MG63 (cell line): ENCODE measurements at regions not wholly inside any gene's neighbourhood (a gene's known extent, or its start where the extent isn't known, plus 50 kb on each side); places are given as distances from the start of the nearest gene placed in this dataset.

Source experiments
- DNase-seq: peaks from one replicate; pipeline ENCODE4 v3.0.0-alpha.2; 2020
- H3K27me3 ChIP-seq: fragments of 250-450 bp; sonication (Bioruptor Pico); 2 replicates; pipeline ENCODE4 v1.5.1; 2020; ENCODE audit warnings: mild to moderate bottlenecking, moderate library complexity
- H3K36me3 ChIP-seq: fragments of 250-450 bp; sonication (Bioruptor Pico); 2 replicates; pipeline ENCODE4 v1.5.1; 2020; ENCODE audit warnings: mild to moderate bottlenecking, moderate library complexity
- H3K4me3 ChIP-seq: fragments of 250-450 bp; sonication (Bioruptor Pico); 2 replicates; pipeline ENCODE4 v1.5.1; 2020; ENCODE audit warnings: mild to moderate bottlenecking, moderate library complexity
- H3K9me3 ChIP-seq: fragments of 250-450 bp; sonication (Bioruptor Pico); 2 replicates; pipeline ENCODE4 v1.5.1; 2020; ENCODE audit warnings: mild to moderate bottlenecking, moderate library complexity

DNA sequence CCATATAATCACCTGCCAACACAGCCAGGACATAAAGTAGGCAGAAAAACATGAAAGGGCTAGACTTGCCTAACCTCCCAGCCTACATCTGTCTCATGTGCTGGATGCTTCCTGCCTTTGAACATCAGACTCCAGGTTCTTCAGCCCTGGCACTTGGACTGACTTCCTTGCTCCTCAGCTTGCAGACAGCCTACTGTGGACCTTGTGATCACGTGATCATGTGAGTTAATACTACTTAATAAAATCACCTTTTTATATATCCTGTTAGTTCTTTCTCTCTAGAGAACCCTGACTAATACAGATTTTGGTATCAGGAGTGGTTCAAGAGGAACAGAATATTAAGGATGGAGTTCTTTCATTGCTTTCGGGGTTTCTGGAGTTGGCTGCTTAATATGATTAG, 2867.6 kb downstream of the PCDH9 start:
- H3K27me3 ChIP-seq: no peaks in the 10 kb centered on the region
- no peak for DNase-seq

DNA sequence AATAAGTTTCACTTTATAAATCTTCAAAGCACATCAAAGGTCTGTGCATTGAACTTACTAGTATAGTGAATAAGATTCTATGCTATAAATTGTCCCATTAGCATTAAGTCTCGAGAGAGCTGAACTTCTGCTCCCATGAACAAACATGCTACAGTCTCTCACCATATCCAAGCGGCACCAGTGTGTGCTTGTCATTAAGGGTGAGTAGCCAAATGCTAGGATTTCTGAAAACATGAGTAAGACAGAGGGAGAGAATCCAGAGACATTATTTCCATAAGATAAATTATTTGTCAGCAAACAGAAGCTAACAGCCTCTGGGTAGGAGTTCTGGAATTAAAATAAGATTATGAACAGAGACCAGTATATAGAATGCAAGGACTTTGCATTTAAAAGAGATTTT, 2882.5 kb downstream of the PCDH9 start:
- Histone ChIP-seq H3K4me3 (no peak overlapping the region), H3K36me3 (no peaks in the 10 kb centered on the region), H3K27me3 (no peaks in the 10 kb centered on the region), H3K9me3 (no peaks in the 10 kb centered on the region)
- DNase-seq: peak; percentile 18

More for the DNA sequence above, 2867.6 kb downstream of the PCDH9 start:
- Histone ChIP-seq H3K36me3 (no peaks in the 10 kb centered on the region), H3K4me3 (no peak overlapping the region), H3K9me3 (no peaks in the 10 kb centered on the region)

DNA sequence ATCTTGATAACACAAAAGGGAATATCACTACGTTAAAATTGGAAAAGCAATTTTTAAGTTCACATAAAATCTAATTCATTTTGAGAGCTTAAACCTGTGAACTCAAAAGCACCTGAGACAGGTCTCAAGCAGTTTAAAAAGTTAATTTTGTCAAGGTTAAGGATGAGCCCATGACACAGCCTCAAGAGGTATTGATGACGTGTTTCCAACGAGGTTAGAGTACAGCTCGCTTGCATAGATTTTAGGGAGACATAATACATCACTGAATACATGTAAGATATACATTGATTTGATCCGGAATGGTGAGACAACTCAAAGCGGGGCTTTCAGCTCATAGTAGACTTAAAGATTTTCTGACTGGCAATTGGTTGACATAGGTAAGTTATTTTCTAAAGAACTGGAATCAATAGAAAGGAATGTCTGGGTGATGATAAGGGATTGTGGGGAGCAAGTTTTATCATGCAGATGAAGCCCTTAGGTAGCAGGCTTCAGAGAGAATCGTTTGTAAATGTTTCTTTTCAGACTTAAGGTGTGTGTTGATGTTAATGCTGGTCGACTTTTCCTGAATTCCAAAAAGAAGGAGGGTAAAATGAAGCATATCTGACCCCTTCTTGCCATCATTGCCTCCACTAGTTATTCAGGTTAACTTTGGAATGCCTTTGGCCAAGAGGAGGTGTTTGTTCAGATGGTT, 2890.6 kb downstream of the PCDH9 start:
- Histone ChIP-seq H3K4me3 (no peak overlapping the region), H3K36me3 (no peaks in the 10 kb centered on the region), H3K9me3 (no peaks in the 10 kb centered on the region), H3K27me3 (no peaks in the 10 kb centered on the region)
- no peak for DNase-seq

DNA sequence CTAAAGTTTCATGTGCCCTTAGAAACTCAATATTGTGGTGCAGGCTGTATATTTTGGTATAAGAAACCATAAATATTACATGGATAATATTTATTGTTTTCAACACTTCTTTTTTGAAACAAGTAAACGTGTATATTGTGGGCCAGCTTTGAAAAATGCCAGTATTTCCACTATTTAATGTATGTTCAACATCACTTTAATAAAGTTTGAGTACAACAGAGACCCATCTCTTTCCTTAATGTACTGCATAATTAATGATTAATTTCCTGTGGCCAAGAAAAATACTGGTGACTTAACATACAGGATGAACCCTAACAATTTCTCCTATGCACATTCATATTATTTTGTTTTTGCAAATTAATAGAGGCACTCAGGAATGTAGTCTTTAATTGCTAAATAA, 2891.5 kb downstream of the PCDH9 start:
- no peak for DNase-seq
- H3K4me3 ChIP-seq: no peak overlapping the region
- no peaks in the 10 kb centered on the region for H3K27me3 ChIP-seq
- no peaks in the 10 kb centered on the region for H3K9me3 ChIP-seq
- no peaks in the 10 kb centered on the region for H3K36me3 ChIP-seq

DNA sequence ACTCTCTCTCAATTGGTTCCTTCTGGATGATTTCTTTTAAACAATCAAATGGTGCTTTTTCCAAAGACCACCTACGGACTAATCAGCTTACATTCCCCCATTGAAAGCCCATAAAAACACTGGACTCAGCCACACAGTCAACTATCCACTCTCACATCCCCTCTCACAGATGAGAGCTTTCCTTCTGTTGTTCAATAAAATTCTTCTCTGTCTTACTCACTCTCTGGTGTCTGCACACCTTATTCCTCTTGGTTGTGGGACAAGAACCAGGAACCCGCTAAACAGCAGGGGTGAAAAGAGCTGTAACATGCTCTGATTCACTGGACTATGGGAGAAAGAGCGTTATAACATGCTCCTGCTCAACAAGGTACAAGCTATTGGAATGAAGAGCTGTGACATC, 2896.2 kb downstream of the PCDH9 start:
- Histone ChIP-seq H3K9me3 (no peaks in the 10 kb centered on the region), H3K36me3 (no peaks in the 10 kb centered on the region)
- DNase-seq: no peak

DNA sequence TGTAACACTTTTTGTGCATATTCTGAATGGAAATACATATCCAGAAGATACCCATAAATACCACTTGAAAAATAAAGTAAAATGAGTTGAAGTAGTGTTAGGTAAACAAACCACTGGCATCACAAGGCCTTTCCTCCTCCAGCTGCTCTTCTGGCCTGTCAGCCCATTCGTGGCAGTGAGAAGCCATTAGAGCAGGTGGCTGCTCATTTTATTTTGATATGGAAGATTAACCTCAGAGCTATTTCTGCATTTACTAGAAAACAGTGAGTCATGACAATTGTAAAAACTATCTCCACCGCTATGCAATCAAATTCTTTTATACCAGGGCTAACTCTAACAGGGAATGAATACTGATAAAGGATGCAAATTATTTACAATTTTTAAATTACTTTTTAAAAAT, 2898.1 kb downstream of the PCDH9 start:
- no peak for DNase-seq
- H3K4me3 ChIP-seq: no peak overlapping the region
- no peaks in the 10 kb centered on the region for H3K36me3 ChIP-seq

More for the DNA sequence above, 2896.2 kb downstream of the PCDH9 start:
- Histone ChIP-seq H3K4me3 (no peak overlapping the region), H3K27me3 (no peaks in the 10 kb centered on the region)

DNA sequence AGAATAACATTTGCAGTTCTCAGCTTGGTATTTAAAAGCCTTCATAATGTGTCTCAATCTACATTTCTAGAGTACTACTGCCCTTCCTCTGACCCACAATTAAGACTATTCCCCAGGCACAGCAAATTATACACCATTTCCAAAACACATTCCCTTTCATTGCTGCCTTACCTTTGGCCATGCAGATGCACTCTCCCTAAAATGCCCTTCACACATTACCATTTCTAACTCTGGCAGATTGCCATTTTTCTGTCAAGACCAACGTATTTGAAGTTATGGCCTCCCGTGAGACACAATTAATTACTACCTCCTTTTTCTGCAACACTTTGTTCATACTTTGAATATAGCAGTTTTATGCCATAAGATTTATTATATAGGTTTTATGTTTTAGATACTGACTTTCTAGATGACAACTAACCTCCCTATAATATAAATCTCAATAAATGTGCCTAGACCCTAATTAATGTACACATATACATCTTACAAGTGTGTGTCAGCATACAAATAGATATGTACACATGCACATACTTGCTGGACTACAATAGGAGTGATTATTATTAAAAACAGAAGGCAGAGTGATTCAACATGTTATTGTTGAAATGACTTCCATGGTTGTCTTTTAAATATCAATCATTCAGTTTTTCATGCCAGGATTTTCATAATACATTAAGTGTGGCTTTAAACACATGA, 2902.5 kb downstream of the PCDH9 start:
- Histone ChIP-seq H3K4me3 (no peak overlapping the region), H3K9me3 (no peaks in the 10 kb centered on the region), H3K27me3 (no peaks in the 10 kb centered on the region), H3K36me3 (no peaks in the 10 kb centered on the region)
- DNase-seq: no peak

More for the DNA sequence above, 2898.1 kb downstream of the PCDH9 start:
- H3K27me3 ChIP-seq: no peaks in the 10 kb centered on the region
- no peaks in the 10 kb centered on the region for H3K9me3 ChIP-seq

DNA sequence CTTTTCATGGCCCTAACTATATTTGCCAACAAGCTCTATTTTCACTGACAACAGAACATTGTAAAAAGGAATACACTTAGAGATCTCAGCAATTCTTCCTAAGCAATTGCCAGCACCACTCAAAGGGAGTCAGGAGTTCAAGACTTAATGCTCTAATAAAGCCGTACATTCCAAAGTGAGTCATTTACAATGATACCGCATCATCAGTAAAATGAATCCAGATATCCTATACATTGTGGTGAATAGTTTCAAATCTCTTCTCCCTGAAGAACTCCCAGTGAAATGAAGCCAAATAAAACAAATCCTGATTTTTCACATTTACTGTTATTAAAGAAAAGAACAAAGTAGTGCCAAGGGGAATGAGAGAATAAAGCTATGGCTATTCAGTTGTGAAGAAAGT, 2898.7 kb upstream of the PCDH20 start:
- H3K9me3 ChIP-seq: peaks cover 9% of the 10 kb centered on the region
- peak; percentile 27 for DNase-seq

DNA sequence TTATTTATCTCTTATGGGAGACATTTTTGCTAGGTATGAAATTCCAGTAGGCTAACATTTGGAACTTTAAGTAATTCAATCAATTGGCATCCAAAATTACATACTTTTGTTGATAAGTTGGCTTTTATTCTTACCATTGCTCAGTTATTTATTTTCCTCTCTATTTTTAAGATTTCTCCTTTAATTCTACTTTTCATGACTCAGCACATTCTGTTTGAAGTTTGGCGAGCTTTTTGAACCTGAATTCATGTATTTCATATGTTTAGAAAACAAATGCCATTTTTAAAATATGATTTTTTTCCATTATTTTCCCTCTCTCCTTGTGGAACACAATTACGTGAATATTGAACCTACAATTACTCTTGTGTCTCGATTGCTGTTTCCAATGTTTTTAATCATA, 2896.3 kb upstream of the PCDH20 start:
- Histone ChIP-seq H3K9me3 (peaks cover 9% of the 10 kb centered on the region), H3K27me3 (no peaks in the 10 kb centered on the region), H3K36me3 (no peaks in the 10 kb centered on the region), H3K4me3 (no peak overlapping the region)
- DNase-seq: no peak

More for the DNA sequence above, 2898.7 kb upstream of the PCDH20 start:
- no peaks in the 10 kb centered on the region for H3K27me3 ChIP-seq
- H3K4me3 ChIP-seq: no peak overlapping the region
- no peaks in the 10 kb centered on the region for H3K36me3 ChIP-seq

DNA sequence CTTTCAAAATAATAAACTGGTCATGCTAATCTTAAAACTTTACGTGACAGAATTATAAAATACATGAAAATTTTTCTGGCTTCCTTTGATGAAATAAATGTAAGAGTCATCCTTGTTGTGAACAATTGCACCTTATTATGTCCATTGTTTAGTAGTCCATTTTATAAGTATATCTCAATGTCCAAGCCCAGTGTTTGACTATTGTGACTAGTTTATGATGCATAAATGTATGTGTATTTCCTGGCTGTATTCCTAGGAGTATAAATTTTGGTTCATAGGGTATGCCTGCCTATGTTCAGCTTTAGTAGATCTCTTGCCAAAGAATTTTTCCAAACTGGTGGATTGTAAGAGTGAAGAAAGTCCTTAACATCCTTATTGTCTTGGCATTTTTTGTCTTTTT, 2895.5 kb upstream of the PCDH20 start:
- Histone ChIP-seq H3K4me3 (no peak overlapping the region), H3K9me3 (peaks cover 9% of the 10 kb centered on the region), H3K27me3 (no peaks in the 10 kb centered on the region), H3K36me3 (no peaks in the 10 kb centered on the region)
- no peak for DNase-seq

DNA sequence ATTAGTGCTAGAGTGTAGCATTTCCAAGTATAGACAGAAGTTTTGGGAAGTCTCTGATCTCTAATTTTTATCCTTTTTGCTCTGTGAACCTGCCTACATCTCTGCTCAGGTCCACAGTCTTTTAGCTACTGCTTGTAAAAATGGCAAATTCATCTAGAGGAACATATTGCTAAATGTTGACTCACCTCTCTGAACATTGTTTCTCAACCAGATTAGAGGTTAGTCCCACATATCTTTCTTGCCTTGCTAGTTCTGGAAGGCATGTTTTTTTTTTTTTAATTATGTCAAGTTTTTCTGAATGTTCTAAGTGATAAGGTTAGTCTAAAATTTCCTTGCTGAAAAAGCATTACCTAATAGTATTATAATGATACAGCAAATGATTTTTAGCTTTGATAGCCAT, 2889.6 kb upstream of the PCDH20 start:
- Histone ChIP-seq H3K9me3 (no peaks in the 10 kb centered on the region), H3K36me3 (no peaks in the 10 kb centered on the region), H3K27me3 (no peaks in the 10 kb centered on the region), H3K4me3 (no peak overlapping the region)
- DNase-seq: no peak

DNA sequence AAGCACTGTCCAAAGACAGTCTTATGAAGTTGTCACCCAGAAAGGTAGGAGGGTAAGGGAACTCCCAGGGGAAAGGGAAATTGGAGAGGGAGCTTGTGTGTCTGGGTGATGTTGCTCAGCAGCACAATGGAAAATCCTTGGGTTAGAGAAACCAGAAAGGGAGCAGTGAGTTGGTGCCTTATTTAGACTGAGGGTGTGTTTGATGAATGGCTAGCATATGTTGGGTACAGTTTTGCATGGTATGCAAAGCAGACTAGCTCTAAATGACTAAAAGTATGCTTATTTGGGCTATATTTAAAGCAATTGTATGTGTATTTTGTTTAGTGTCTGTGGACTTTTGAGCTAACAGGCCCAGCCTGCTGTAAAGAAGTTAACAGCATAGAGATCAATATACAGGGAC, 2884.6 kb upstream of the PCDH20 start:
- no peaks in the 10 kb centered on the region for H3K27me3 ChIP-seq
- no peaks in the 10 kb centered on the region for H3K36me3 ChIP-seq
- DNase-seq: no peak
- no peaks in the 10 kb centered on the region for H3K9me3 ChIP-seq
- H3K4me3 ChIP-seq: no peak overlapping the region

DNA sequence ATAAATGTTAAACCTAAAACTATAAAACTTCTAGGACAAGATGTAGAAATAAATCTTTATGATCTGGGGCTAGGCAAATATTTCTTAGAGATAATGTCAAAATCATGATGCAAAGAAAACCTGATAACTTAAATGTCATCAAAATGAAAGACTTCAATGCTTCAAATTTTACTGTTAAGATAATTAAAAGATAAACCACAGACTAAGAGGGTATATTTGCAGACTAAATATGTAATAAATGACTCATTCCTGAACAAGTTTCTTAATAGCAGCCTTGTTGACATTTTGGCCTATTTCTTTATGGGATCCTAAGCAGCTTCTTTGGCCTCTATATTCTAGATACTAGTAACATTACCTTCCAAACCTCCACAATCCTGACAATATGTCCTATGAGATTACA, 2878.3 kb upstream of the PCDH20 start:
- no peak for DNase-seq

DNA sequence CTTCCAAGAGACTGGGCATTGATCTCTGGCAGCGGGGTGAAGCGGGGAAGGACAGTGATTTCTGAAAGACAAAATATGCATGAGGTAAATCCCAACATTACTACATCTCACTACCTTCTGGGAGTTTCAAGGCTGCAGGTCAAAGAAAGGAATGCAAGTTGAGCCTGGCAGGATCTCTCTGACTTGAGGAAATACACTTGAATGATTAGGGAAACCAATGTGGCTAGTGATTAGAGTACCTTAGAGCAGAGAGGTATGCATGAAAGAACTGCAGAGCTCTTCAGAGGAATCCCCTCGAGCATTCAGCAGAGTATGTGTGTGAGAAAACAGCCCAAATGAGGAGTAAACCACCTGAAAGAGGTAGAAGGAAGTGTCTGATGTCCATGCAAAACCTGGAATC, 2874.1 kb upstream of the PCDH20 start:
- no peak for DNase-seq
- H3K9me3 ChIP-seq: no peaks in the 10 kb centered on the region

More for the DNA sequence above, 2878.3 kb upstream of the PCDH20 start:
- Histone ChIP-seq H3K9me3 (no peaks in the 10 kb centered on the region), H3K36me3 (no peaks in the 10 kb centered on the region), H3K4me3 (no peak overlapping the region), H3K27me3 (no peaks in the 10 kb centered on the region)

DNA sequence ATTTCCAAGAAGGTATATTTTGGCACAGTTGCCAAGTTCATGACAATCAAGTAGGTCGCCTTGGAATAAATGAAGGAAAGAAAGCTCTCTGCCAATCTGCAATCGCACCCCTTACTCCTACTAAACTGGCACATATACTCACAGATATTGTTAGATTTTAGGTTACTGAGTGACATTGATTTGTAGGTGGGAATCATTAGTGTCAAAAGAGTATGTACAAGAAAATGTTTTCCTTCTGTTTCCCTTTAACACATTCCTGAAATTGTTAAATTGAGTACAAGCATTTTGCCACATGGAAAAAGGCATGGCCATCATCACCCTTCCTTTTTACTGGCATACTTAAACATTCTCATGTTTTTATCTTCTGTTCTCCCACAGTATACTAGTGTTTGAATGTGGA, 2868.3 kb upstream of the PCDH20 start:
- H3K9me3 ChIP-seq: no peaks in the 10 kb centered on the region
- H3K4me3 ChIP-seq: no peak overlapping the region
- DNase-seq: no peak
- no peaks in the 10 kb centered on the region for H3K36me3 ChIP-seq
- H3K27me3 ChIP-seq: no peaks in the 10 kb centered on the region

More for the DNA sequence above, 2874.1 kb upstream of the PCDH20 start:
- H3K36me3 ChIP-seq: no peaks in the 10 kb centered on the region
- no peak overlapping the region for H3K4me3 ChIP-seq
- H3K27me3 ChIP-seq: no peaks in the 10 kb centered on the region

DNA sequence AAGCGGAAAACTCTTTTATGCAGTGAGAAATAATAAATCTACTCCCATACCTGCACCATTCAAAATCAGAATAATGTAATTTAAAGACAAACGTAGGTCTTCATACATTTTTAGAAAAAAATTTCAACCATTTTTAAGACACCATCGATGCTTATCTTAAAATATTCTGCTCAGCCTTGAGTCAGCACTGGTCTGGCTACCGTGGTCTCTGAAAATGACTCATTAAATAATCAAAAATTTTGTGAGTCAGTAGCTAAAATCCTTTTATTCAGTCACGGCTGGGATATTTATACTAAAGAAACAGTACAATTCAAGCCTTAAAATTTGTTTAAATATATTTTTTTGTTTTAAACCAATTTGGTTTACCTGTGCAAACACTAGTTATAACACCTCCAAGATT, 2862.8 kb upstream of the PCDH20 start:
- peak; percentile 56 for DNase-seq
- no peaks in the 10 kb centered on the region for H3K27me3 ChIP-seq
- H3K4me3 ChIP-seq: no peak overlapping the region
- no peaks in the 10 kb centered on the region for H3K9me3 ChIP-seq
- H3K36me3 ChIP-seq: no peaks in the 10 kb centered on the region

DNA sequence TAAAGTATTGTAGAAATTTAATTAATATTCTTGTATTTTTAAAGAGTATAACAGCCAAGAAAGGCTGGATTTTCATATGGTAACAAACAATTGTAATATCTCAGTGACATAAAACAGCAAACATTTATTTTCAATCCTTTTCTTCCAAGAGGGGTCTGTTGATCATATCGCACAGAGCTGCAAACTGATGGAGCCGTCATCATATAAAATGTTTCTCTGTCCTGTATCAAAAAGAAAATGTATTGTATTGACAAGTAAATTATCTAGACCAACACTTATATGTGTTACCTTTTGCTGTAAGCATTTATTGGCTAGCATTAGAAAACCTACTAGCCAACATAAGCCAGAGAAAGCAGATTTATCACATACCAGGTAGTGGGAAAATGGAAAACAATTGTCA, 2861.4 kb upstream of the PCDH20 start:
- Histone ChIP-seq H3K4me3 (no peak overlapping the region), H3K27me3 (no peaks in the 10 kb centered on the region), H3K9me3 (peaks cover 3% of the 10 kb centered on the region; the same call in 1 of the 2 replicates), H3K36me3 (no peaks in the 10 kb centered on the region)
- DNase-seq: no peak

DNA sequence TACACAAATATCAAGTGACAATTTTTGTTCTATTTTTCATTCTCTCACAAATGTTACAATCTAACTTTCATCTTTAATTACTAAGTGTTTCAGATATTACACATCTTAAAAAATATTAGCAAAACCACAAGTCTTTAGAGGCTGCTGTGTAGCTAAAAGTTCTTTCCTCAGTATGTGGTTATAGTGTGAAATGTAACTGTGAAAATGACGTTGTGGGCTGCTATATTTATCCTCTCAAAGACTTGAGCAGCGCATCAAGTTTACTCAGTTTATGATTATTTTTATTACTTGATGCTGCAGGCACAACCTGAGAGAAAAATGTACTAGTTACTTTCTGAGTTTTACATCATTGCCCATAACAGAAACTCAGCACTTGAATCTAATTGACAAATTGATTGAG, 2860.6 kb upstream of the PCDH20 start:
- H3K4me3 ChIP-seq: no peak overlapping the region
- no peak for DNase-seq
- peaks cover 3% of the 10 kb centered on the region; the same call in 1 of the 2 replicates for H3K9me3 ChIP-seq
- no peaks in the 10 kb centered on the region for H3K27me3 ChIP-seq
- H3K36me3 ChIP-seq: no peaks in the 10 kb centered on the region
